GM18511 (cell line): ENCODE measurements at regions not wholly inside any gene's neighbourhood (a gene's known extent, or its start where the extent isn't known, plus 50 kb on each side); places are given as distances from the start of the nearest gene placed in this dataset.
"Not testable (repeated sequence)": the region's sequence is repeated elsewhere in the genome, so short reads cannot be mapped to it uniquely, and the experiment has no call there.

Experiments
- ATAC-seq: cut with Tn5 transposase; IDR thresholded peaks from one replicate; pipeline ENCODE4 v1.9.1; 2021; ENCODE audit warnings: mild to moderate bottlenecking, moderate library complexity; ENCODE audit not compliant: unreplicated experiment

DNA sequence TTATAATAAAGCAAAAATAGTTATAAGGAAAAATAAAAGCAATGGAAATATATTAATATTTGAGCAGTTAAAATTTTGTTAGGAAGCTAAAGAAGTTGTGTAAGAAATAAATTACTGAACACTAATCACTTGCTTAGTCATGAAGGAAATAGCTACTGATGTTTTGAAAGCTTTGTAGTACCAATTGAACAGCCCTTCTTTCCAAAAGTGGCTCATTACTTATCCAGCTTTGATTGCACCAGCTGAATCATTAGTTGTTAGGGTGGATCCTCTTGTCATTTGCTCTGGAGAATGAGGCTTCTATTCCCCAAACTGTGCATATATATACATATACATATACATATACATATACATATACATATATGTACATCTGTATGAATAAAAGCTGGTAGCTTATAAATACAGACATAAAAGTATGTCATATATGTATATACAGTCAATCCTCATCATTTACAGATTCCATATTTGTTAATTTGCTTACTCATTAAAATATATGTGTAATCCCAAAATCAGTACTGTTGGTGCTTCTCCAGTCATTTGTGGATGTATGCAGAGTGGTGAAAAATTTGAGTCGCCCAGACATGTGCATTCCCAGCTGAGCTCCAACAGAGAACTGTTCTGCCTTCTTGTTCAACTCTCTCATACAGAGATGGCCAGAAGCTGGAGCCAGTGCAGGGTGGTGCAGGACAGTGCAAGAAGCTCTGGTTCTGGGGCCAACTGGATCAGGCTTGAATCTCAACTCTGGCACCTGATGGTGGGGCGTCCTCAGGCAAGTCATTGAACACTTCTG is 214.1 kb downstream of the RPAP3 start:
- no peak for ATAC-seq

DNA sequence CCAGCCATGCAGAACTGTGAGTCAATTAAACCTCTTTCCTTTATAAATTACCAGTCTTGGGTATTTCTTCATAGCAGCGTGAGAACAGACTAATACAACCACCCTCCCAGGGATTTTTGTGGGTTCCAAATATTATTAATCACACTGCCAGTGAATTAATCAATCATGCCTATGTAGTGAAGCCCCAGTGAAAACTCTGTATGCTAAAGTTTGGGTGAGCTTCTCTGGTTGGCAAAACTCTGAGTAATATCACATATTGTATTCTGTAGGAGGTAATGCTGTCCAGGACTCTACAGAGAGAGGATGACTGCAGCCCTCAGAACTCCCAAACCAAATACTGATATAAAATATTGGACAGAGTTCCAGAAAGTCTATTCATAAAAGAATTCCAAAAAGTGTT is 216.9 kb downstream of the RPAP3 start:
- no peak for ATAC-seq

DNA sequence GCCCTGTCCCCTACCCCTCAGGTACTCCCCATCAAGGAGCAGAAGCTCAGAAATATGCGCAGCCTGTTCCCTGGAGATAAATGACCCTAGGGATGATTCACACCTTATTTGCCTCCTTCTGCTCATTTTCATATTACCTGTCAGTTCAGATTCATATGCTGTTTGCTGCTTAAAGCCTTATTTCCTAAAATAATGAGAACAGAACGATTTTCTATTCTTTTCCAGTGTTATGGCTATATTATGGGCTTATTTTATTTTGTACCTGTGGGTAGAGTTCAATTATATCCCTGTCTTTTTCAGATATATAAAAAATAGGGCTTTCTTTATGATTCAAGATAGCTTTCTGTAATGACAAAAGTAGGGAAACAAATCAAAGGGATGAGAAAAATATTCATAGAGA is 224.8 kb downstream of the RPAP3 start:
- ATAC-seq: no peak

DNA sequence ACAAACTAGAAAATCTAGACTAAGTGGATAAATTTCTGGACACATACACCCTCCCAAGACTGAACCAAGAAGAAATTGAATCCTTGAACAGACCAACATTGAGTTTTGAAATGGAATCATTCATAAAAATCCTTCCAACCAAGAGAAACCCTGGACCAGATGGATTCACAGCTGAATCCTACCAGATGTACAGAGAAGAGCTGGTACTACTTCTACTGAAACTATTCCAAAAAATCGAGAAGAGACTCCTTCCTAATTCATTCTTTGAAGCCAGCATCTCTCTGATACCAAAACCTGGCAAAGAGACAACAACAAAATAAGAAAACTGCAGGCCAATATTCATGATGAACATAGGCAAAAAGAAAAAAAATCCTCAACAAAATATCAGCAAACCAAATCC is 227.4 kb downstream of the RPAP3 start:
- ATAC-seq: no peak

DNA sequence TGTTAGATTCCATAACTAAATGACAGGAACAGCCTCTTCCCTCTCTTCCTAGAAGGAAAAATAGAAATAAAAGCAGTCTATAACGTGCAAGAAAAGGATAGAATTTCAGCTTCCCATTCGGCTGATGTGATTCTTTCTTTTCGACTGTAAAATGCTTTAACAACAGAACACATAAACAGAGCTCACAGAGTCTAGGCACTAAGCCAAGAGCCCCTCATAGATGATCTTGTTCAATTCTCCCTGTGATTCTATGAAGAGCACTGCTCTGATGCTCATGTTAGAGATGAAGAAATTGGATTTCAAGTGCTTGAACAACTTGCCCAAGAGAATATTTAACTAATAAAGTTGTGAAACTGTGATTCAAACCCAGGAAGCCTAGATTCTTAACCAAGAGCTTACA is 232.7 kb downstream of the RPAP3 start:
- ATAC-seq: no peak

DNA sequence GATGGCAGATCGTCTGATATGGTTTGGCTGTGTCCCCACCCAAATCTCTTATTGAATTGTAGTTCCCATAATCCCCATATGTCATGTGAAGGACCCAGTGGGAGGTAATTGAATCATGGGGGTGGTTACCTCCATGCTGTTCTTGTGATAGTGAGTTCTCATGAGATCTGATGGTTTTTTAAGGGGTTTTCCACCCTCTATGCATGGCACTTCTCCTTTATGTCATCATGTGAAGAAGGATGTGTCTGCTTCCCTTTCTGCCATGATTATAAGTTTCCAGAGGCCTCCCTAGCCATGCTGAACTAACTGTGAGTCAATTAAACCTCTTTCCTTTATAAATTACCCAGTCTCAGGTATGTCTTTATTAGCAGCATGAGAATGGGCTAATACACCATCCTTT is 235.5 kb downstream of the RPAP3 start:
- ATAC-seq: not testable (repeated sequence)

DNA sequence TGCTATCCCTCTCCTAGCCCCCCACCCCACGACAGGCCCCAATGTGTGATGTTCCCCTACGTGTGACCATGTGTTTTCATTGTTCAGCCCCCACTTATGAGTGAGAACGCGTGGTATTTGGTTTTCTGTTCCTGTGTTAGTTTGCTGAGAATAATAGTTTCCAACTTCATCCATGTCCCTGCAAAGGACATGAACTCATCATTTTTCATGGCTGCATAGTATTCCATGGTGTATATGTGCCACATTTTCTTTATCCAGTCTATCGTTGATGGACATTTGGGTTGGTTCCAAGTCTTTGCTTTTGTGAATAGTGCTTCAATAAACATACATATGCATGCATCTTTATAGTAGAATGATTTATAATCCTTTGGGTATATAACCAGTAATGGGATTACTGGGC is 241.9 kb downstream of the RPAP3 start:
- ATAC-seq: not testable (repeated sequence)

DNA sequence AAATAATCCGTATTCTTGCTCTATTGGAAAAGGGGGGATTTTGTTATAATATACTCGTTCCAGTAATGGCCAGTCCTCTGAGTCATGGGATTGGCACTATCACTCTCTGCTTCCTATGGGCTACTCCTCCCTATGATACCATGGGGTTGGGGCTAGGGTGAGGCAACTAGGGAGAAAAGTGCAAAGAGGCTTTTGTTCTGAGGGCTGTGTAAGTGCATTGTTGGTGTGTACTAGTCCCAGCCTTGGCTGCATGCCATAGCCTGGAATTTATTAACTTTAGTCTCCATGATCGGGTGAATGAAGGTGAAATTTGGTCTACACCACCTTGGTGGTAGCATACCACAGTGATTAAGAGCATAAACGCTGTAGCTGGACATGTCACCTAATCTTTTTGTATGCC is 247.6 kb downstream of the RPAP3 start:
- no peak for ATAC-seq

DNA sequence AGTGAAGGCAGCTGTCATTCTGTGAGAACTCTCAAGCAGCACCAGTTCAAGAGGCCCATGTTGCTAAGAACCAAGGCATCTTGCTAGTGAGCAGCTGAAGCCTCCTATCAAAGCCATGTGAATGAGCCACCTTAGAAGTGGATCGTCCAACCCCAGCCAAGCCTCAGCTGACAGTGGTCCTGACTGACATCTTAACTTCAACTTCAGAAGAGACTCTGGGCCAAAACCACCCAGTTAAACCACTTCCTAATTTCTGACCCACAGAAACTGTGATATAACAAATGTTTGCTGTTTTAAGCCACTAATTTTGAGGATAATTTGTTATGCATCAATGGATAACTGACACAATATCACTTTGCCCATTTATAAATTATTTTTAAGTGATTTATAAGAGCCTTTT is 256.0 kb downstream of the RPAP3 start:
- no peak for ATAC-seq

DNA sequence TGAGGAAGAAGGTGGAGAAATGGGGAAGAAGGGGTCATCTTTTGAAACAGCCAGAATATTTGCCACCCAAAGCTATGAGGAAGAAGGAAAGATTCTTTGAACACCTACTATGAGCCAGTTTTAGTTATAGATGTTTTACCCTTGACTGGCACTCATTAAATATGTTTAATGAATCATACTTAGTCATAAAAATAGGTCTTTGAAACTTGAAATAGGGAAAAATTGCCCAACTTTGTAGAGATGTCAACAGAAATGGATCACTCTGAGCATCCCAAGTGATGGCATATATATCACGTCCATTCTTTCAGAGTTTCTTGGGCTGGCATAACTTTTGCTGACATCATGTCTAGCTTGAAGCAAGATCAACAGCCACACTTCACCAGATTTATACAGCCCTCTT is 263.5 kb downstream of the RPAP3 start:
- no peak for ATAC-seq

DNA sequence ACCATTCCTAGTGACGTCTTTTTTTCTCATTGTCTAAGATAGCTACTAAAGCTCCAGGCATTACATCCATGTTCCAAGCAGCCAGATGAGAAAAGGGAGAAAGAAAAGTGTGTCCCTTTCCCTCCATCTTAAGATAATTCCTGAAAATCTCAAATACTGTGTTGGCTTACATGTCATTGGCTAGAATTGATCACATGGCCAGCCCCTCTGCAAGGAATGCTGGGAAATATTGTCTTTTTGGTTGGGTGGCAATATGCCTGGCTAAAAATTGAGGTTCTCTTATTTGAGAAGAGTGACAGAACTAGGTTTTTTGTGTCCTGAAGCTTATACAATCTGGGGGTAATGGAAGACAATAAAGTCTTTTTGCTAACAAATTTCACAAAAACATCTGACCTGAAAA is 264.3 kb downstream of the RPAP3 start:
- ATAC-seq: no peak

DNA sequence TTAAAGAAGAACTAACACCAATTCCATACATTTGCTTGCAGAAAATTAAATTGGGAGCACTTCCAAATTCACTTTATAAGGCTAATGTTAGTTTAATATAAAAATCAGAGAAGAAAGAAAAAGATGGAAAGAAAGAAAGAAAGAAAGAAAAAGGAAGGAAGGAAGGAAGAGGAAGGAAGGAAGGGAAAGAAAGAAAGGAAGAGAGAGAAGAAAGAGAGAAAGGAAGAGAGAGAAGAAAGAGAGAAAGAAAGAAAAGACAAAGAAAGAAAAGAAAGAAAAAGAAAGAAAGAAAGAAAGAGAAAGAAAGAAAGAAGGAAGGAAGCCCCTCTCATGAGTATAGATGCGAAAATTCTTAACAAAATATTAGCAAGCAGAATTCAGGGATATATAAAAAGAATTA is 267.7 kb downstream of the RPAP3 start:
- no peak for ATAC-seq

DNA sequence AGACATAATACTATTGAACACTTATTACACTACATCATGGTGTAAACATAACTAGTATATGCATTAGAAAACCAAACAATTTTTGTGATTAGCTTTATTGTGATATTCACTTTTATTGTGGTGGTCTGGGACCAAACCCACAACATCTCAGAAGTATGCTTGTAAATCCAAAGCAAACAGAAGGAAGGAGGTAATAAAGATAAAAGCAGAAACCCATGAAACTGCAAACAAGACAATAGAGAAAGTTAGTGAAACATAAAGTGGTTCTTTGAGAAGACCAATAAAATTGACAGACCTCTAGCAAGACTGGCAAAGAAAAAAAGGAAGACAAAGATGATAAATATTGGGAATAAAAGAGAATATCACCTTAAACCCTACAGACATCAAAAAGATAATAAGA is 268.3 kb downstream of the RPAP3 start:
- ATAC-seq: no peak

DNA sequence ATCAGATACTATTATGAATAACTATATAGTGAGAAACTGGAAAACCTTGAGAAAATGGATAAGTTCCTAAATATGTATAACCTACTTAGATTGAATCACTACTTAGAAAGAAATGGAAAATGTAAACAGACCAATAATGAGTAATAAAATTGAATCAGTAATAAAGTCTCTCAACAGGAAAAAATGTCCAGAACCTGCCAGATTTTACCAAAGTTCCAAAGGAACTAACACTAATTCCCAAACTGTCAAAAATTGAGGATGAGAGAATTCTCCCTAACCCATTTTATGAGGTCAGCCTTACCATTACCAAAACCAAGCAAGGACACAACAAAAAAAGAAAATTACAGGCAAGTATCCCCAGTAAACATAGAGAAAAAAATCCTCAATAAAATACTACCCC is 272.0 kb downstream of the RPAP3 start:
- ATAC-seq: no peak

DNA sequence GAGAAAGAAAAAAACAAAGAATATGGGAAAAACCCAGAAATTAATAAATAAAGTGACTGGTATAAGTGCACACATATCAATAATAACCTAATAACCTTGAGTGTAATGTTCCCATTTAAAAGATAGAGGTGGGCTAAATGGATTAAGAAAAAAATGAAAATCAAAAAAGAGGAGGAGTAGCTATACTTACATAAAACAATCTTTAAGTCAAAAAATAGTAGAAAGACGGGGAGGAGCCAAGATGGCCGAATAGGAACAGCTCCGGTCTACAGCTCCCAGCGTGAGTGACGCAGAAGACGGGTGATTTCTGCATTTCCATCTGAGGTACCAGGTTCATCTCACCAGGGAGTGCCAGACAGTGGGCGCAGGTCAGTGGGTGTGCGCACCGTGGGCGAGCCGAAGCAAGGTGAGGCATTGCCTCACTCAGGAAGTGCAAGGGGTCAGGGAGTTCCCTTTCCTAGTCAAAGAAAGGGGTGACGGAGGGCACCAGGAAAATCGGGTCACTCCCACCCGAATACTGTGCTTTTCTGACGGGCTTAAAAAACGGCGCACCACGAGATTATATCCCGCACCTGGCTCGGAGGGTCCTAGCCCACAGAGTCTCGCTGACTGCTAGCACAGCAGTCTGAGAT is 279.0 kb downstream of the RPAP3 start:
- not testable (repeated sequence) for ATAC-seq

DNA sequence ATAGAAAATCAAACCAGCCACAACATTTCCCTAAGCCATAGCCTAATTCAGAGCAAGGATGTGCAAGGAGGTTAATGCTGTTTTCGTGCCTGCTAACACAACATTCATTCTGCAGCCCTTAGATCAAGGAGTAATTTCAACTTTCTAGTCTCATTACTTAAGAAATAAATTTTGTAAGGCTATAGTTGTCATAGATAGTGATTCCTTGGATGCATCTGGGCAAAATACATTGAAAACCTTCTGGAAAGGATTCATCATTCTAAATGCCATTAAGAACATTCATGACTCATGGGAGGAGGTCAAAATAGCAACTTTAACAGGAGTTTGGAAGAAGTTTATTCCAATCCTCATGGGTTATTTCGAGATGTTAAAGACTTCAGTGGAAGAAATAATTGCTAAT is 283.2 kb downstream of the RPAP3 start:
- no peak for ATAC-seq

DNA sequence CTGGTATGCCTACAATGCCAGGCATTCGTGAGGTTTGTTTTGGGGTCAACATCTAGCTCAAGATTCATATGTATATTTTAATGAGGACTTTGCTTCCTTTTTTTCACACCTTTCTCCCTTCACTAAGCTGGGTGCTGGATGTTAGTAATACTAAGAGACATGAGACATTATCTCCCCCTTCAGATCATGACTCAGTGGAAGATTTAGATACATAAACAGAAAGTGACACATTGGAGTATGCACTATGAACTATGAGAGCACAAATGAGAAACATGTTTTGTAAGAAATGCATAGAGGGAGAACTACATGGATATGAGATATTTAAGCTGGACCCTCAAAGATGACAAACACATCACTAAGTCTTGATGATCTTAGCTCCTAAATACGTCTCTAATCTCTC is 286.3 kb downstream of the RPAP3 start:
- ATAC-seq: no peak

DNA sequence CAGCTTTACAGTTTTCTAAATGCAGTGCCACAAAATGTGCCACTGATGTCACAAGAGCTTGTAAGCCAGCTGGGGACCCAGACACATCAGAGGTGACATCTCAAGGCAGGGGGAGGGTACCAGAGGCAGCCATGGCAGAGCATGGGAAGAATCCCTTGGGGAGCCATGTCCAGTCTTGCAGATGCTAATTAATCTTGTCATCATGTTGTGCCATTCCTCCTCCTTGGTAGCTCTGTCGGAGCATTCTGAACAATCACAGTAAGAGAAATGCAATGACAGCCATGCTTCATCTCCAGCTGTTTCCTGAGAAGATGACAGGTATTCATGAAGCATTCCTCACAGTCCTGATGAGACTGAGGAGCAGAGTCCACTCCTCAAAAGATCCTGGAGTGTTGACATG is 287.9 kb downstream of the RPAP3 start:
- no peak for ATAC-seq

DNA sequence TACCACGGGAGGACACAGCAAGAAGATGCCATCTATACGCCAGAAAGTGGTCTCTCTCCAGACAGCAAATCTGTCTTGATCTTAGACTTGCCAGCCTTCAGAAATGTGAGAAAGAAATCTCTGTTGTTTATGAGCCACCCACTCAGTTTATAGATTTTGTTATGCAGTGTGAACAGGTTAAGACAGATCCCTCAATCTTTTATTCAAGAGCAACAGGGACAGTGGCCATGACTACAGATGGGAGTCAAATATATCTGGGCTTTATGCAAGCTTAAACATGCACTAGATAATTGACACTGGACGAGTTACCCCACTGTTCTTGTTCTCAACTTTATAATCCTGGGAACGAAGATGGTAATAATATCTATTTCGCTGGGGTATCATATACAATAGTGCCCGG is 288.7 kb downstream of the RPAP3 start:
- ATAC-seq: no peak

DNA sequence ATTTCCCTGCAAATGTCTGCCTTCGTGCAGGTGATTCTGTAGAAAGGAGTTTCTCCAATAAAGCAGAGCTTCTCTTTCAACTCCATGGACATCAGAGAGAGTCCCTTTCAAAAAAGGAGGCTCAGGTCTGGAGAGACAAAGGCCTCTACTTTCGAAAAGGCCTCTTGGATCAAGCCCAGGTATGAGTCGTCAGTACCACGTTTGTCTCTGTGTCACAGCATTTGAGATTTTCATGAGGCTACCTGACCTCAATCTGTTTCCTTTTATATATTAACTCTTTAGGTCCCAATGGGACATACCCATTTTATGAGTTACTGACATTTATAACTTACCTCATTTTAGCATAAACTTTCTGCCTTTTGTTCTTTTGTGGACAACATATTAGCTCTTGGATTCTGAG is 290.8 kb downstream of the RPAP3 start:
- no peak for ATAC-seq

DNA sequence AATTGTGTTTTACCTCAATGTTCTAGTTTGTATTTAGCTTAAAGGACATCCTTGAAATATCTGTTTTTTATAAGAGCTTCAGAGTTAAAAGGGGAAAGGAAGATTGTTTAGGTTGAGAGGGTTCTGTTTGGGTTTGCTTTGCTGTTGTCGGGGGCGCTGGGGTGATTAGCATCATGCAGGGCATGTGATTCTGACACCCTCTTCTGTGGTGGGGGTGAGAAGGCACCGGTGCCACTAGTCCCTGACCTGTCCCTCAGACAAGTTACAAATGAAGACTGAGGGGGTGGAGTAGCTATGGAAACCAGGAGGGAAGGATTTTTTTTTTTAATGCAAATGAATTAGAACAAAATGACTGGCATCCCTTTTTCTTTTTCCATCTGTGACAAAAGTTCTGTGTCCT is 291.3 kb downstream of the RPAP3 start:
- ATAC-seq: no peak

DNA sequence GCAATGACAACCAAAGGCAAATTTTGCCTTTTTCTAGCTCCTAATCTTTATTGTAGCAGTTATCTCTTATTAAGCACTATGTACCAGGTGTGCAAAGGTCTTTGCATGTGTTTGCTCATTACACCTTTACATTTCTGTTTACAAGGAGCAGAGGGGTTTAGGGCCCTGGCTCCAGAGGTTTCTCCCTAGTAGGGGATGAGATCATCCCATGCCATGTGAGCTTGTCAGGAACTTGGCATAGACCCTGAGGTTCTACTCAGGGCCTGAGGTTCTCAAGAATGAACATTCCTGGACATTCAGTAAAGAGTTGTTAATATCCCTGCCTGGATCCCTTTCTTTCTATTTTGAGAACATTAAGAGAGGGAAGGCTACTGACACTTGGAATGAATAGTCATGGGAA is 292.0 kb downstream of the RPAP3 start:
- ATAC-seq: no peak
